Keratinocyte (primary cell): ENCODE measurements at regions not wholly inside any gene's neighbourhood (a gene's known extent, or its start where the extent isn't known, plus 50 kb on each side); places are given as distances from the start of the nearest gene placed in this dataset.
A peak's percentile ranks its signal among the peaks of the same experiment; 100 is the strongest.

Experiments used
- DNase-seq: peaks from one replicate; pipeline ENCODE4 v3.0.0-alpha.2; 2011; ENCODE audit warnings: low read depth, missing footprints, low spot score
- FAIRE-seq: peaks from 2 replicates; lab custom pipeline; 2011; peaks lifted over from hg19 to GRCh38; lab: Jason Lieb, UNC
- H2AFZ ChIP-seq: 2 replicates; pipeline ENCODE4 v1.6.0; 2012; ENCODE audit warnings: low read length, control low read depth, inconsistent platforms; ENCODE audit not compliant: control insufficient read depth
- H3K27ac ChIP-seq: 2 replicates; pipeline ENCODE4 v1.5.1; 2011; ENCODE audit warnings: low read length; ENCODE audit not compliant: control insufficient read depth, insufficient read depth
- H3K27me3 ChIP-seq: 3 replicates; pipeline ENCODE4 v1.6.0; 2011; ENCODE audit warnings: low read length; ENCODE audit not compliant: control insufficient read depth, insufficient read depth; ENCODE audit errors: extremely low read depth
- H3K36me3 ChIP-seq, 2 experiments: 2 replicates in 1 of 2; 3 replicates in 1 of 2; pipeline ENCODE4 v1.5.1; 2011; ENCODE audit warnings: low read length in 2 of 2, mild to moderate bottlenecking in 1 of 2; ENCODE audit not compliant: control insufficient read depth in 2 of 2, insufficient read depth in 2 of 2; ENCODE audit errors: extremely low read depth in 1 of 2
- H3K4me1 ChIP-seq: 3 replicates; pipeline ENCODE4 v1.5.1; 2011; ENCODE audit warnings: low read length; ENCODE audit not compliant: control insufficient read depth, insufficient read depth; ENCODE audit errors: extremely low read depth
- H3K4me2 ChIP-seq: 3 replicates; pipeline ENCODE4 v1.6.0; 2011; ENCODE audit warnings: low read depth, low read length; ENCODE audit not compliant: control insufficient read depth, insufficient read depth; ENCODE audit errors: extremely low read depth
- H3K4me3 ChIP-seq, 3 experiments: fragments of 200-600 bp in 1 of 3; sonication (generic) in 1 of 3; 2 replicates in 2 of 3; 3 replicates in 1 of 3; pipeline ENCODE4 v1.5.1; 2011 to 2016; ENCODE audit warnings: low read length in 3 of 3, mild to moderate bottlenecking in 3 of 3, control low read depth in 2 of 3, inconsistent platforms in 1 of 3, low read depth in 1 of 3, mixed read lengths in 1 of 3, mixed run types in 1 of 3, moderate library complexity in 1 of 3; ENCODE audit not compliant: control insufficient read depth in 2 of 3, insufficient read depth in 2 of 3; ENCODE audit errors: extremely low read depth in 1 of 3
- H3K79me2 ChIP-seq: 2 replicates; pipeline ENCODE4 v1.6.0; 2012; ENCODE audit warnings: low read length; ENCODE audit not compliant: control insufficient read depth, insufficient read depth
- H3K9ac ChIP-seq: 3 replicates; pipeline ENCODE4 v1.6.0; 2011; ENCODE audit warnings: low read length; ENCODE audit not compliant: control insufficient read depth, insufficient read depth; ENCODE audit errors: extremely low read depth
- H3K9me1 ChIP-seq: 3 replicates; pipeline ENCODE4 v1.6.0; 2011; ENCODE audit warnings: low read length; ENCODE audit not compliant: control insufficient read depth, insufficient read depth; ENCODE audit errors: extremely low read depth
- H3K9me3 ChIP-seq: 2 replicates; pipeline ENCODE4 v1.5.1; 2012; ENCODE audit warnings: low read depth, low read length; ENCODE audit not compliant: control insufficient read depth
- H4K20me1 ChIP-seq: 3 replicates; pipeline ENCODE4 v1.6.0; 2011; ENCODE audit warnings: low read length; ENCODE audit not compliant: control insufficient read depth, insufficient read depth; ENCODE audit errors: extremely low read depth
- EZH2 ChIP-seq: IDR thresholded peaks from one replicate; pipeline ENCODE4 v1.6.1; 2012; ENCODE audit warnings: inconsistent platforms, mild to moderate bottlenecking, low read length, moderate library complexity
- dilution Hi-C: fragments of 300-500 bp; cut with MboI; formaldehyde crosslinking; loops from one replicate; pipeline ENCODE4 v1.7.0; 2020; ENCODE audit warnings: low sequenced_read_pairs; ENCODE audit not compliant: extremely low pct_ligation_motif_present
- TF ChIP-seq, protein P1 (sequence below), 3 experiments: IDR thresholded peaks in 1 of 3; conservative IDR thresholded peaks in 1 of 3; optimal IDR thresholded peaks in 1 of 3; 2 replicates in 2 of 3; 3 replicates in 1 of 3; pipeline versions ENCODE3 to v1.5.1; 2011; ENCODE audit warnings: low read length in 3 of 3, mild to moderate bottlenecking in 3 of 3, moderate library complexity in 2 of 3, control low read depth in 1 of 3, inconsistent platforms in 1 of 3; ENCODE audit not compliant: insufficient read depth in 2 of 3; ENCODE audit errors: extremely low read depth in 1 of 3

DNA sequence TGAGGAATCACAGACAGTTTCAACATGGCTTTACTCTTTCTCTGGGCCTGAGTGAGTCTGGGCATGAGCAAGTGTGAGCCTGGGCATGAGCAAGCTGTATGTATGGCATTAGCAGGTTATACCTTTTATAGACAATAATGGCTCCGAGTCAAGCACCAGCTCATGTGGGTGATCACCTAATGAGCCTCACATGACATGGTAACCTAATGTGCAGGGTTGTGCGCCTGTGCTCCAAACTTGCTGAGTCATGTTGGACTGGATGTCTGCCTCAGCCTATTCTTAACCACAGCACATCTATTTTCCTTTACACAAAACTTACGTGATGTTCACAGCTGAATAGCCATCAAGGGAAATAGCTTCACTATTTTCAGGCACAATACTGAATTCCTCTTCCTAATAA, 236.2 kb upstream of the NRIP1 start:
- DNase-seq, result no peak
- Histone ChIP-seq H3K27me3 (no peaks in the 10 kb centered on the region), H3K79me2 (no peaks in the 10 kb centered on the region), H3K9ac (peak overlapping the region; percentile 10), H4K20me1 (no peaks in the 10 kb centered on the region), H2AFZ (peak overlapping the region; percentile 88), H3K27ac (peak overlapping the region; percentile 68), H3K4me3 (no peak overlapping the region), H3K4me1 (peaks cover 22% of the 10 kb centered on the region), H3K36me3 (no peaks in the 10 kb centered on the region), H3K9me3 (no peaks in the 10 kb centered on the region), H3K9me1 (no peaks in the 10 kb centered on the region), H3K4me2 (peak overlapping the region; percentile 35)
- FAIRE-seq, result peak; percentile 93
- dilution Hi-C loops, result no loop called here
- TF ChIP-seq, protein P1, sequence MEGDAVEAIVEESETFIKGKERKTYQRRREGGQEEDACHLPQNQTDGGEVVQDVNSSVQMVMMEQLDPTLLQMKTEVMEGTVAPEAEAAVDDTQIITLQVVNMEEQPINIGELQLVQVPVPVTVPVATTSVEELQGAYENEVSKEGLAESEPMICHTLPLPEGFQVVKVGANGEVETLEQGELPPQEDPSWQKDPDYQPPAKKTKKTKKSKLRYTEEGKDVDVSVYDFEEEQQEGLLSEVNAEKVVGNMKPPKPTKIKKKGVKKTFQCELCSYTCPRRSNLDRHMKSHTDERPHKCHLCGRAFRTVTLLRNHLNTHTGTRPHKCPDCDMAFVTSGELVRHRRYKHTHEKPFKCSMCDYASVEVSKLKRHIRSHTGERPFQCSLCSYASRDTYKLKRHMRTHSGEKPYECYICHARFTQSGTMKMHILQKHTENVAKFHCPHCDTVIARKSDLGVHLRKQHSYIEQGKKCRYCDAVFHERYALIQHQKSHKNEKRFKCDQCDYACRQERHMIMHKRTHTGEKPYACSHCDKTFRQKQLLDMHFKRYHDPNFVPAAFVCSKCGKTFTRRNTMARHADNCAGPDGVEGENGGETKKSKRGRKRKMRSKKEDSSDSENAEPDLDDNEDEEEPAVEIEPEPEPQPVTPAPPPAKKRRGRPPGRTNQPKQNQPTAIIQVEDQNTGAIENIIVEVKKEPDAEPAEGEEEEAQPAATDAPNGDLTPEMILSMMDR (optimal IDR thresholded peaks at IDR 0.05 in 1 of 3, IDR thresholded peaks at IDR 0.05 in 1 of 3, conservative IDR thresholded peaks at IDR 0.05 in 1 of 3; ENCODE audit: extremely low read depth in 1 of 3, insufficient read depth in 2 of 3, low read length in 3 of 3), result no peak
- TF ChIP-seq EZH2, result no peak

DNA sequence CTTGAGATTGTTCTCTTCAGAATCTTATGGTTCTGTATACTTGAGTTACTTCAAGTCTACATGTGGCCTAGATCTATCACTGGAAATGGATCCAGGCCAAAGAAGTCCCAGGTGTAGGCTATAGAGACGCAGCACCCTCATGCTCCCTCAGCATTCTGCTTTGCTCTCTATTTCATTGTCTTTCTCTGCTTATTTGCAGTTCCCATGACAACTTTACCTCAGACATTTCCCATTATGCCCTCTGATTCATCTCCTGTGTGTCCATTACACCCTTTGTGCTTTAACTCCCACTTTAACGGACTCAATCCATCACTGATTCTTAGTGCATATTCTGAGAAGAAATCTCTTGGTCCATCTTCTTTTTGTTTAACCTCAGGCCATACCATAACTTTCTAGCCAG, 236.9 kb upstream of the NRIP1 start:
- no peak for DNase-seq

More for the DNA sequence above, 236.9 kb upstream of the NRIP1 start:
- dilution Hi-C loops, result no loop called here
- Histone ChIP-seq H2AFZ (no peak overlapping the region), H3K4me2 (no peak overlapping the region), H3K27me3 (no peaks in the 10 kb centered on the region), H3K4me1 (peaks cover 22% of the 10 kb centered on the region), H3K9me3 (no peaks in the 10 kb centered on the region), H3K4me3 (no peak overlapping the region), H3K27ac (peak overlapping the region; percentile 68), H3K36me3 (no peaks in the 10 kb centered on the region), H3K9ac (no peak overlapping the region), H4K20me1 (no peaks in the 10 kb centered on the region), H3K79me2 (no peaks in the 10 kb centered on the region), H3K9me1 (no peaks in the 10 kb centered on the region)
- TF ChIP-seq EZH2, result no peak
- TF ChIP-seq, protein P1 (optimal IDR thresholded peaks at IDR 0.05 in 1 of 3, IDR thresholded peaks at IDR 0.05 in 1 of 3, conservative IDR thresholded peaks at IDR 0.05 in 1 of 3; ENCODE audit: extremely low read depth in 1 of 3, insufficient read depth in 2 of 3, low read length in 3 of 3), result no peak
- no peak for FAIRE-seq
